ENCODE measurements at regions not wholly inside any gene's neighbourhood (a gene's known extent, or its start where the extent isn't known, plus 50 kb on each side); places are given as distances from the start of the nearest gene placed in this dataset.

- no peak for TF ChIP-seq CTCF (IDR thresholded peaks at IDR 0.05)
- TF ChIP-seq POLR2A (IDR thresholded peaks at IDR 0.05), result no peak
- no peak for TF ChIP-seq EP300 (IDR thresholded peaks at IDR 0.05)
Measured at GRCh38 chr10:117899181-117899683, 147.5 kb downstream of the RAB11FIP2 start.
